ENCODE measurements at regions not wholly inside any gene's neighbourhood (a gene's known extent, or its start where the extent isn't known, plus 50 kb on each side); places are given as distances from the start of the nearest gene placed in this dataset.

GRCh38 chr3:117304681-117305080 is 595.1 kb downstream of the TUSC7 start:
- TF ChIP-seq CTCF (conservative IDR thresholded peaks at IDR 0.05) (no peak), EZH2 (IDR thresholded peaks at IDR 0.05; ENCODE audit: low read depth) (no peak)

Measured in PC-9 (cell line).